ENCODE measurements at regions not wholly inside any gene's neighbourhood (a gene's known extent, or its start where the extent isn't known, plus 50 kb on each side); places are given as distances from the start of the nearest gene placed in this dataset.

- intact Hi-C loops (cut with micrococcal nuclease), result no loop called here
- in situ Hi-C loops (cut with MboI; ENCODE audit: low sequenced_read_pairs), result no loop called here
Observed at GRCh38 chr11:112523951-112524350, 263.3 kb upstream of the PLET1 start.

More at GRCh38 chr11:112523951-112524350, 263.3 kb upstream of the PLET1 start:
- Histone ChIP-seq H2BK15ac (ENCODE audit: low read depth, low read length) (no peak overlapping the region), H2AK9ac (replicated peaks; ENCODE audit: low read depth, low read length, poor library complexity) (no peak overlapping the region), H2BK120ac (ENCODE audit: low read depth, low read length) (no peak overlapping the region), H2BK20ac (ENCODE audit: low read depth, low read length) (no peak overlapping the region), H3K27ac (ENCODE audit: insufficient read depth, low read length) (no peak overlapping the region), H3K4ac (ENCODE audit: low read depth, low read length) (no peak overlapping the region), H3K9me3 (ENCODE audit: control insufficient read depth, insufficient read depth, low read length) (no peaks in the 10 kb centered on the region), H4K8ac (ENCODE audit: low read depth in 2 of 2, low read length in 2 of 2) (no peak overlapping the region), H3K18ac (ENCODE audit: low read depth, low read length) (no peak overlapping the region), H3K4me3 (ENCODE audit: insufficient read depth, low read depth, low read length) (no peak overlapping the region), H3K27me3 (ENCODE audit: control insufficient read depth, insufficient read depth, low read length) (peaks cover 22% of the 10 kb centered on the region), H3K9ac (ENCODE audit: low read depth, low read length) (no peak overlapping the region), H2AFZ (replicated peaks; ENCODE audit: low read length, poor library complexity) (no peak overlapping the region), H3K36me3 (ENCODE audit: control insufficient read depth, insufficient read depth, low read length) (no peaks in the 10 kb centered on the region), H3K56ac (ENCODE audit: extremely low read depth, insufficient read depth, low read length) (no peak overlapping the region), H3K4me1 (ENCODE audit: control insufficient read depth, insufficient read depth, low read length) (no peaks in the 10 kb centered on the region), H4K20me1 (ENCODE audit: insufficient read depth, low read length) (no peaks in the 10 kb centered on the region), H3K4me2 (ENCODE audit: low read depth, low read length) (no peak overlapping the region), H4K5ac (ENCODE audit: low read depth, low read length) (no peak overlapping the region), H3K14ac (replicated peaks; ENCODE audit: low read depth, low read length) (no peak overlapping the region), H2BK5ac (ENCODE audit: low read depth, low read length, poor library complexity, severe bottlenecking) (no peak overlapping the region), H3K9me1 (ENCODE audit: insufficient read depth, low read length) (no peaks in the 10 kb centered on the region), H3K79me1 (ENCODE audit: low read depth in 1 of 2, low read length in 2 of 2) (no peaks in the 10 kb centered on the region), H3K23ac (ENCODE audit: low read depth, low read length) (no peak overlapping the region), H2AK5ac (ENCODE audit: low read depth, low read length) (no peak overlapping the region), H4K91ac (ENCODE audit: insufficient read depth, low read depth, low read length) (no peak overlapping the region)
- 50% methylated on average over 1 of the region's 2 CpGs; no CpG with 5 or more reads in 1 of the 2 experiments for WGBS, 2 experiments (ENCODE audit: extremely low coverage in 2 of 2, insufficient read length in 1 of 2)
- ATAC-seq (ENCODE audit: low read depth), result no peak
- ChIA-PET CTCF (interaction anchor here (0.6 kb wide), 1 partner anchor 71 kb away, joined by 3 read pairs; no protein-coding TSS in a partner anchor), POLR2A (ENCODE audit: unreplicated experiment) (no interaction called here)
- no peak for DNase-seq
- no TSS peak for BruUV-seq (replicated peaks)
- no peak for TF ChIP-seq NFE2L2 (IDR thresholded peaks at IDR 0.05; ENCODE audit: low read depth, low read length)
- no peak for TF ChIP-seq MAFK (IDR thresholded peaks at IDR 0.05; ENCODE audit: low read depth, low read length)
- no peak for TF ChIP-seq POLR2A (IDR thresholded peaks at IDR 0.05; ENCODE audit: low read depth, low read length)
- TF ChIP-seq USF2 (IDR thresholded peaks at IDR 0.05; ENCODE audit: low read depth, low read length), result no peak
- no peak for TF ChIP-seq RFX5 (IDR thresholded peaks at IDR 0.05; ENCODE audit: low read depth, low read length)
- dilution Hi-C loops (cut with HindIII; ENCODE audit: low sequenced_read_pairs, unreplicated experiment), result no loop called here
